Upper lobe of right lung (tissue), 1 donor: ENCODE measurements at regions not wholly inside any gene's neighbourhood (a gene's known extent, or its start where the extent isn't known, plus 50 kb on each side); places are given as distances from the start of the nearest gene placed in this dataset.

Experiments
- ATAC-seq: fragments of 200-7000 bp; cut with Tn5 transposase; one replicate; pipeline ENCODE4 v1.9.1; 2020; ENCODE audit warnings: mild to moderate bottlenecking, moderate library complexity
- DNase-seq: peaks from one replicate; pipeline ENCODE4 v3.0.0-alpha.2; 2020
- H3K27ac ChIP-seq: fragments of 200-600 bp; one replicate; pipeline ENCODE4 v1.8.0; 2022
- H3K27me3 ChIP-seq: fragments of 200-600 bp; one replicate; pipeline ENCODE4 v1.8.0; 2022; ENCODE audit warnings: mild to moderate bottlenecking
- H3K36me3 ChIP-seq: fragments of 200-600 bp; one replicate; pipeline ENCODE4 v1.8.0; 2022
- H3K4me1 ChIP-seq: fragments of 200-600 bp; one replicate; pipeline ENCODE4 v1.8.0; 2022
- H3K4me3 ChIP-seq: fragments of 200-600 bp; one replicate; pipeline ENCODE4 v1.8.0; 2022; ENCODE audit warnings: mild to moderate bottlenecking
- H3K9me3 ChIP-seq: fragments of 200-600 bp; one replicate; pipeline ENCODE4 v1.8.0; 2022
- CTCF ChIP-seq: fragments of 200-600 bp; IDR thresholded peaks from one replicate; pipeline ENCODE4 v1.8.0; 2022; ENCODE audit warnings: antibody characterized with exemption
- intact Hi-C: fragments of 100-400 bp; cut with DNase I; formaldehyde crosslinking; loops from one replicate; pipeline ENCODE4 v1.11.0; 2022
- donor health status: DM: no; HTN: yes; CAD: no; lungs with severe emphysema.

DNA sequence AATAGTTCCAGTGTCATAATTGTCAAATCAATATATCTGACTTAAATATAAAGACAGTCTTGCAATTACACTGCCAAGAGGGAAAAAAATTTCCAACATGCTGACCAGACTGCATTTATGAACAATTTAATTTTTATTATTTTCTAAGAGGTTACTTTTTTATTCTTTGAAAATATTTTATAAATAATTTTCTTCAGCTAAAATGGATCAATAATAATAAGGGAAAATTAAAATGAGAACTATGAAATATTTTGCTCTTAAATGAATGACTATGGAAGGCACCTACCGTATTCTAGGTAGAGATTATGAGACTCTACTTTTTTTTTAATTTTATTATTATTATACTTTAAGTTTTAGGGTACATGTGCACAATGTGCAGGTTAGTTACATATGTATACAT is 1032.5 kb upstream of the LRRN3 start:
- no peak for TF ChIP-seq CTCF
- Histone ChIP-seq H3K4me3 (no peak overlapping the region), H3K27me3 (no peaks in the 10 kb centered on the region), H3K4me1 (no peaks in the 10 kb centered on the region), H3K9me3 (no peaks in the 10 kb centered on the region), H3K27ac (no peak overlapping the region), H3K36me3 (no peaks in the 10 kb centered on the region)
- intact Hi-C loops: no loop called here
- DNase-seq (no peak), ATAC-seq (no peak)

DNA sequence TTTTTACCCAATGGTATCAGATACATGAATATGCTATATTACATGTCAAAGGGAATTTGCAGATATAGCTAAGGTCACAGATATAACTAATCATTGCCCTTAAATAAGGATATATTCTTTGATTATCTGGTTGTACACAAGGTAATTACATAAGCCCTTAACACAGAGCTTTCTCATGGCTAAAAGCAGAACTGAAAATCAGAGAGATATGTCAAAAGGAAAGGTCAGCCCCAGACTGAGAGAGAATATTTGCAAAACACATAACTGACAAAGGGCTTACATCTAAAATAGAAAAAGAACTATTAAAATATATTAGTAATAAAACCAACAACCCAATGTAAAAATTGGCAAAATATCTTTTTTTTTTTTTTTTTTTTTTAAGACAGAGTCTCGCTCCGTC is 1029.5 kb upstream of the LRRN3 start:
- no peaks in the 10 kb centered on the region for H3K27me3 ChIP-seq
- H3K4me1 ChIP-seq: no peaks in the 10 kb centered on the region
- no peaks in the 10 kb centered on the region for H3K9me3 ChIP-seq
- ATAC-seq: no peak
- no peak overlapping the region for H3K4me3 ChIP-seq
- TF ChIP-seq CTCF: no peak
- H3K27ac ChIP-seq: no peak overlapping the region
- intact Hi-C loops: no loop called here
- no peaks in the 10 kb centered on the region for H3K36me3 ChIP-seq
- DNase-seq: no peak

- DNase-seq (no peak), ATAC-seq (no peak)
- no peak overlapping the region for H3K27ac ChIP-seq
- no peaks in the 10 kb centered on the region for H3K4me1 ChIP-seq
- H3K36me3 ChIP-seq: no peaks in the 10 kb centered on the region
- H3K4me3 ChIP-seq: no peak overlapping the region
- no peaks in the 10 kb centered on the region for H3K9me3 ChIP-seq
- intact Hi-C loops: no loop called here
- no peak for TF ChIP-seq CTCF
- H3K27me3 ChIP-seq: no peaks in the 10 kb centered on the region
These were observed 1025.8 kb upstream of the LRRN3 start for GRCh38 chr7:110065121-110065520.

DNA sequence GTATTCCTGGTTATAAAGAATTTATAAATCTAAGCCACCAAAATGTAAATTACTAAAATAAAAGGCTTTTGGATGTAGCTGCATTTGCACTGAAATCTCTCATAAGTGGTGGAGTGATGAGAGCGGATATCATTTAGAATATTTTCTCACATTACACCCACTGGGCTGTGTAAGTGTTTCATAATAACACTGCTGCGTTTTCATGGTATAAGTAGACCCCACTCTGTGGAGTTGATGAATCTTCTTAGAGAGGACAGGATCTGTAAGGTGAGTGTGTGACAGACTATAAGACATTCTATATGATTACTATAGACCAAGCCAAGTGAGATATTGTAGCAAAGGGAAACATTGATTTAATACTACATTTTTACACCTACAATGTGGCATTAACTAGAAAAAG is 1024.1 kb upstream of the LRRN3 start:
- Histone ChIP-seq H3K4me3 (no peak overlapping the region), H3K36me3 (no peaks in the 10 kb centered on the region), H3K9me3 (no peaks in the 10 kb centered on the region), H3K27ac (no peak overlapping the region), H3K27me3 (no peaks in the 10 kb centered on the region), H3K4me1 (no peaks in the 10 kb centered on the region)
- intact Hi-C loops: no loop called here
- ATAC-seq: no peak
- TF ChIP-seq CTCF: no peak
- DNase-seq: no peak

DNA sequence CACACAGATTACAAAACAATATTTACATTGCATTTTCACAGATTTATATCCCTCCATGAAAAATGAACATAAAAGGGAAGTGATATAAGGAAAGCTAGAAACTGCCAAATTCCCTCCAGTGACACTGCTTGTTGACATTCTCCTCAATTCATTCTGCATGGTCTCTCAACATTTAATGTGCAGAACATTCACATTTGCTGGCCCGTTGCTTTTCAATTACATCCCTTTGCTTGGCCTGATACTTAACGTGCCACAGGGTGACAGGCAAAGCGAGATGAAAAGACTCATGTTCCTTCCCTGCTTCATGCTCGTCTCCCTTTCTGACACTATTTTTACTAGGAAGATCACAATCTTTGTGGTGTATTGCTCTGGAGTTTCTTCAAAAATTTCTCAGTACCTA is 1019.7 kb upstream of the LRRN3 start:
- intact Hi-C loops: no loop called here
- no peak for DNase-seq

More for the DNA sequence above, 1019.7 kb upstream of the LRRN3 start:
- Histone ChIP-seq H3K9me3 (no peaks in the 10 kb centered on the region), H3K27me3 (no peaks in the 10 kb centered on the region), H3K4me1 (no peaks in the 10 kb centered on the region), H3K4me3 (no peak overlapping the region), H3K27ac (no peak overlapping the region), H3K36me3 (no peaks in the 10 kb centered on the region)
- ATAC-seq: no peak
- no peak for TF ChIP-seq CTCF
